Activated T-helper 17 cell treated with anti-CD3 and anti-CD28 coated beads, Interleukin-2, amount 50 U/mL, for 72 hours (primary cell): ENCODE measurements at regions not wholly inside any gene's neighbourhood (a gene's known extent, or its start where the extent isn't known, plus 50 kb on each side); places are given as distances from the start of the nearest gene placed in this dataset.
A peak's percentile ranks its signal among the peaks of the same experiment; 100 is the strongest.

Experiments used
- ATAC-seq: fragments of 150-1000 bp; cut with Tn5 transposase; replicated peaks from 2 replicates; pipeline ENCODE4 v1.10.0; 2021; ENCODE audit warnings: mild to moderate bottlenecking, moderate library complexity
- H3K27ac Mint-ChIP-seq: one replicate; pipeline ENCODE4 v1.8.0; 2022; ENCODE audit warnings: mixed read lengths
- H3K27me3 Mint-ChIP-seq: one replicate; pipeline ENCODE4 v1.8.0; 2022; ENCODE audit warnings: mixed read lengths
- H3K36me3 Mint-ChIP-seq: one replicate; pipeline ENCODE4 v1.8.0; 2022; ENCODE audit warnings: low read depth, mild to moderate bottlenecking, mixed read lengths
- H3K4me1 Mint-ChIP-seq: one replicate; pipeline ENCODE4 v1.8.0; 2022; ENCODE audit warnings: mixed read lengths
- H3K4me3 Mint-ChIP-seq: one replicate; pipeline ENCODE4 v1.8.0; 2022; ENCODE audit warnings: mild to moderate bottlenecking, mixed read lengths
- H3K9me3 Mint-ChIP-seq: one replicate; pipeline ENCODE4 v1.8.0; 2022; ENCODE audit warnings: mixed read lengths

- Mint-ChIP-seq H3K4me3 (no peak overlapping the region), H3K27ac (no peak overlapping the region), H3K9me3 (no peaks in the 10 kb centered on the region), H3K27me3 (peaks cover 6% of the 10 kb centered on the region), H3K36me3 (no peaks in the 10 kb centered on the region), H3K4me1 (peaks cover 3% of the 10 kb centered on the region)
- ATAC-seq: no peak
These were observed 172.2 kb downstream of the HERPUD2 start for GRCh38 chr7:35522697-35523096.

GRCh38 chr7:35521941-35522340 is 173.0 kb downstream of the HERPUD2 start:
- H3K4me1 Mint-ChIP-seq: peaks cover 3% of the 10 kb centered on the region
- no peak overlapping the region for H3K4me3 Mint-ChIP-seq
- H3K27ac Mint-ChIP-seq: no peak overlapping the region
- no peaks in the 10 kb centered on the region for H3K9me3 Mint-ChIP-seq
- no peak for ATAC-seq
- peaks cover 6% of the 10 kb centered on the region for H3K27me3 Mint-ChIP-seq
- no peaks in the 10 kb centered on the region for H3K36me3 Mint-ChIP-seq

GRCh38 chr7:35520810-35521625 is 173.9 kb downstream of the HERPUD2 start:
- no peak overlapping the region for H3K4me3 Mint-ChIP-seq
- peaks cover 3% of the 10 kb centered on the region for H3K4me1 Mint-ChIP-seq
- H3K9me3 Mint-ChIP-seq: no peaks in the 10 kb centered on the region
- H3K27ac Mint-ChIP-seq: no peak overlapping the region
- H3K27me3 Mint-ChIP-seq: peaks cover 6% of the 10 kb centered on the region
- H3K36me3 Mint-ChIP-seq: no peaks in the 10 kb centered on the region
- no peak for ATAC-seq

- no peak overlapping the region for H3K4me3 Mint-ChIP-seq
- H3K27me3 Mint-ChIP-seq: peaks cover 6% of the 10 kb centered on the region
- peaks cover 3% of the 10 kb centered on the region for H3K4me1 Mint-ChIP-seq
- no peaks in the 10 kb centered on the region for H3K9me3 Mint-ChIP-seq
- H3K36me3 Mint-ChIP-seq: no peaks in the 10 kb centered on the region
- no peak overlapping the region for H3K27ac Mint-ChIP-seq
- ATAC-seq: peak; percentile 62
These were observed 174.7 kb downstream of the HERPUD2 start for GRCh38 chr7:35519971-35520809.

GRCh38 chr7:35518767-35519166 is 176.2 kb downstream of the HERPUD2 start:
- no peaks in the 10 kb centered on the region for H3K36me3 Mint-ChIP-seq
- no peak for ATAC-seq
- peaks cover 3% of the 10 kb centered on the region for H3K4me1 Mint-ChIP-seq
- no peaks in the 10 kb centered on the region for H3K9me3 Mint-ChIP-seq
- H3K27ac Mint-ChIP-seq: no peak overlapping the region
- peaks cover 3% of the 10 kb centered on the region for H3K27me3 Mint-ChIP-seq
- H3K4me3 Mint-ChIP-seq: no peak overlapping the region

GRCh38 chr7:35516498-35516897 is 178.4 kb downstream of the HERPUD2 start:
- no peaks in the 10 kb centered on the region for H3K36me3 Mint-ChIP-seq
- H3K27me3 Mint-ChIP-seq: peaks cover 3% of the 10 kb centered on the region
- H3K4me3 Mint-ChIP-seq: no peak overlapping the region
- peaks cover 3% of the 10 kb centered on the region for H3K4me1 Mint-ChIP-seq
- H3K9me3 Mint-ChIP-seq: no peaks in the 10 kb centered on the region
- ATAC-seq: no peak
- H3K27ac Mint-ChIP-seq: no peak overlapping the region

- Mint-ChIP-seq H3K4me1 (no peaks in the 10 kb centered on the region), H3K36me3 (no peaks in the 10 kb centered on the region), H3K9me3 (no peaks in the 10 kb centered on the region), H3K27ac (no peak overlapping the region), H3K27me3 (peaks cover 5% of the 10 kb centered on the region), H3K4me3 (no peak overlapping the region)
- ATAC-seq: no peak
These were observed 181.1 kb downstream of the HERPUD2 start for GRCh38 chr7:35513828-35514227.

DNA sequence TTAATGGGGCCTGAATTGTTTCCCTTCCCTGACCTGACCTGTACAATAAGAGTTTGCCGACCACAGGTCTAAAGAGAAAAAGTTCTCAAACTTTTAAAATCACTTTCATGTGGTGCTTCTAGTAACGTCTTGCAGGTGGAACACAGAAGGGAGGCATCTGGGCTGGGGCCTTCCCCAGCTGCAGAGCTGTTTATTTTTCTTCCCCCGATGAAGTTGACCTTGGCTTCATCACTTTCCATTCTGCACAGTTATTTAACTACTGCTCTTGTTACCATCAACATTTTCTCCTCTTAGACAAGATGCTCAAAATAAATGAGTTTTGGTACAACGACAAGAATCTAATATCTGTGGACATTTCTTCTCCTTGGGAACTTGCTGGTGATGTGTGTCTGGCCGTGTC is 181.7 kb downstream of the HERPUD2 start:
- H3K9me3 Mint-ChIP-seq: no peaks in the 10 kb centered on the region
- peaks cover 5% of the 10 kb centered on the region for H3K27me3 Mint-ChIP-seq
- H3K4me1 Mint-ChIP-seq: no peaks in the 10 kb centered on the region
- ATAC-seq: no peak
- H3K36me3 Mint-ChIP-seq: no peaks in the 10 kb centered on the region
- H3K27ac Mint-ChIP-seq: no peak overlapping the region
- no peak overlapping the region for H3K4me3 Mint-ChIP-seq

- Mint-ChIP-seq H3K27me3 (peaks cover 5% of the 10 kb centered on the region), H3K4me1 (no peaks in the 10 kb centered on the region), H3K4me3 (no peak overlapping the region), H3K36me3 (no peaks in the 10 kb centered on the region), H3K27ac (no peak overlapping the region), H3K9me3 (no peaks in the 10 kb centered on the region)
- no peak for ATAC-seq
These were observed 182.2 kb downstream of the HERPUD2 start for GRCh38 chr7:35512716-35513115.

DNA sequence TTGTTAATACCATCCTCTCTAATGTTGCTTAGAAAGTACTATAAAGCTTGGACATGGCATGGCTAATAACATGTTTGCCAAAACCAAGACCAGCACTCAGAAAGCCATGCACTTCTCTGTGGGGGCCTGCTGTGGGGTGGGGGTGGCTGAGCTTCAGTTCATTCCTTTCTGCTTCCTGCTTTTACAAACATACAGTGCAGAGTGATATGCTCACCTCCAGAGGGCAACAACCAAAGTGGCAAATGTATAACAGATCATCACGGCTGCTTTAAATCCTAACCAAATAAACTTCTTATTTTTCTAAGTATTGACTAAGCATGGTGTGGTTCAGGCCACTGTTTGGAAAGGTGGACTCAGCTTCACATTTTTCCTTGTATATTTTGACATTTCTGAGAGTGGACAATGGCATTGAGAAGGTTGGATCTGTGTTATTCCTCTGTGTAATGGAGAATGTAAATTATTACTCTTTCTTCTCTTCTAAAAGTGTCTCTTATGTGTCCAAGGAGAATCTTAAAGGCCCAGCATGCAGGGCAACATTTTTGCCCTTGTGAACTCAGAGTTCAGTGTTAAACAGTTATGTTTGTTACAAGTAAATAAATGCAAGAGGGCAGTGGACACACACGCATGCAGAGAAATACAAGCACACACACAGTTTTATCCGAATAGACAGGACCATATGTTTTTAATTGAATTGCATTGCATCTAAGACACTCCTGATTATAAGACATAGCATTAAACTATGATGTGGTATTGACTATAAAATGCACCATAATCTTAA is 186.1 kb downstream of the HERPUD2 start:
- Mint-ChIP-seq H3K27me3 (peaks cover 7% of the 10 kb centered on the region), H3K27ac (no peak overlapping the region), H3K9me3 (no peaks in the 10 kb centered on the region), H3K36me3 (no peaks in the 10 kb centered on the region), H3K4me1 (no peaks in the 10 kb centered on the region), H3K4me3 (no peak overlapping the region)
- no peak for ATAC-seq

DNA sequence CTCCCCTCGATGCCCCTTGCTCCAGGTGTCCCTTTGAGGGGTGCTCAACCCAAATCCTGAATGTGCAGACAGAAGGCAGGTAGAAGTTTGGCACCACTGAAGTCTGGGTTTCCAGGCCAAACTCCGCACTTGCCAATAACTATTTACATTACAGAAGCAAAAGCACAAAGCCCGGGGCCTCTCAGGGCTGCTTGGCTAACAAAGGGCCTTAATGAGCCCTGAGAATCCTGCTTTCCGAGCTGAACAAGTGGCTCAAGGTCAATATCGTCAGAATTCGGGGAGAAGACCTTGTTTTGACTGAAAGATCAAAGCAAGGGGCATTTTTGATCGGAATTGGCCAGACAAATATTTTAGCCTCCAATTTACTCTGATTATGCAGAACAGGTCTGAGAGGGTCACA is 189.9 kb downstream of the HERPUD2 start:
- H3K4me1 Mint-ChIP-seq: no peaks in the 10 kb centered on the region
- no peak for ATAC-seq
- peaks cover 6% of the 10 kb centered on the region for H3K27me3 Mint-ChIP-seq
- H3K27ac Mint-ChIP-seq: no peak overlapping the region
- H3K9me3 Mint-ChIP-seq: no peaks in the 10 kb centered on the region
- no peaks in the 10 kb centered on the region for H3K36me3 Mint-ChIP-seq
- H3K4me3 Mint-ChIP-seq: no peak overlapping the region

DNA sequence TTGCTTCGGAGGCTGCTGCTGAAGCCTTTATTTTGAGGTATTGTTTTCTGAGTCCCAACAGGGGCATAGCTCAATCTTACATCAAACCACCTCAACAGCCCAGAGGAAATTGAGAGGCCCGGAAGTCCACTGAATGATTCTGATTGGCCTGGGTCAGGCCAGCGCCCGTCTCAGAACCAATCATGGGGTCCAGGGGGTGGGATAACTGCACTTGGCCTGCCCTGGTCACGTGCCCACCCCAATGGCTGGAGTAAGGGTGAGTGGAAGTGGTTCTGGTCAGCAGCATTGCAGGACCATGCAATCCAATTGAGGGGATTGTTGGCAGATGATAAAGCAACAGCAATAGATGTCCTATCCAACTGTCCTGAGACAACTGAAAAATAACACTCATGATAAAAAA is 190.6 kb downstream of the HERPUD2 start:
- Mint-ChIP-seq H3K27me3 (peaks cover 6% of the 10 kb centered on the region), H3K9me3 (no peaks in the 10 kb centered on the region), H3K4me1 (no peaks in the 10 kb centered on the region), H3K36me3 (no peaks in the 10 kb centered on the region), H3K4me3 (no peak overlapping the region), H3K27ac (no peak overlapping the region)
- no peak for ATAC-seq

DNA sequence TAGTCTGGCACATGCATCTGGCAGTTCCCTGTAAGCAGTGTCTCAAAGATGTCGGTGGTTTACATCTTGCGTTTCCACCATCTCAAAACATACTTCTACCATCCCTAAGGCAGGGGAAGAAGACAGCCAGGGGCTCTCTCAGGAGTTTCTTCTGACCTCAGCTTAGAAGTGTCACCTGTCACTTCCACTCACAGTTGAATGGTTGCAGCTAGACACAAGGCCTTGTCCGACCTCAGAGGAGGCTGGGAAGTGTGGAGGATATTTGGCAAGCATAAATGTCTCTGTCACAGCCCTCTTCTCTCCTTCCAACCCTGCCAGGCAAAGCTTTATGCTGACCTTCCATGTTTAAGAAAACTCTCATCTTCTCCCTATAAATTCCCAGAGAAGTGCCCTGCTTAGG is 193.3 kb downstream of the HERPUD2 start:
- no peaks in the 10 kb centered on the region for H3K4me1 Mint-ChIP-seq
- H3K36me3 Mint-ChIP-seq: no peaks in the 10 kb centered on the region
- H3K27ac Mint-ChIP-seq: no peak overlapping the region
- no peaks in the 10 kb centered on the region for H3K9me3 Mint-ChIP-seq
- H3K4me3 Mint-ChIP-seq: no peak overlapping the region
- no peak for ATAC-seq
- peaks cover 25% of the 10 kb centered on the region for H3K27me3 Mint-ChIP-seq

DNA sequence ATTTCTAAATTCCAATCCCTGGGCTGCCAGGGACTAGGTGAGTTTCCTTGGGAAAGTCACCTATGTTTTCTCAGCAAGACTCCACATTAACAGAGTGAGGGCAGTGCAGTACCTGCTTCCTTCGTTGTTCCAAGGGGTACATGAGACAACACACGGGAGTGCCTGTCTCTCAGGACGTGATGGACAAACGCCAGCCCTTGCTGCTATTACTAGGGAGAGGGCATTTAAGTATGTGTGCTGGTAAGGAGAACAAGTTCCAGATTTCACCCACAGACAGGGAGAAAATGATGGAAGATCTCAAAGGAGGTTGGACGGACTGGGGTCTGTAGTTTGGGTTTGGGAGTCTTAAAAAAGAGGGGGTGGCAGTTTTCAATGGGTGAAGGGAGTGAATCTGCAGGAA is 195.7 kb downstream of the HERPUD2 start:
- Mint-ChIP-seq H3K4me3 (no peak overlapping the region), H3K9me3 (no peaks in the 10 kb centered on the region), H3K4me1 (no peaks in the 10 kb centered on the region), H3K36me3 (no peaks in the 10 kb centered on the region), H3K27me3 (peaks cover 28% of the 10 kb centered on the region), H3K27ac (no peak overlapping the region)
- ATAC-seq: no peak
